ENCODE measurements at regions not wholly inside any gene's neighbourhood (a gene's known extent, or its start where the extent isn't known, plus 50 kb on each side); places are given as distances from the start of the nearest gene placed in this dataset.
A peak's percentile ranks its signal among the peaks of the same experiment; 100 is the strongest.
"Not testable (repeated sequence)": the region's sequence is repeated elsewhere in the genome, so short reads cannot be mapped to it uniquely, and the experiment has no call there.

DNA sequence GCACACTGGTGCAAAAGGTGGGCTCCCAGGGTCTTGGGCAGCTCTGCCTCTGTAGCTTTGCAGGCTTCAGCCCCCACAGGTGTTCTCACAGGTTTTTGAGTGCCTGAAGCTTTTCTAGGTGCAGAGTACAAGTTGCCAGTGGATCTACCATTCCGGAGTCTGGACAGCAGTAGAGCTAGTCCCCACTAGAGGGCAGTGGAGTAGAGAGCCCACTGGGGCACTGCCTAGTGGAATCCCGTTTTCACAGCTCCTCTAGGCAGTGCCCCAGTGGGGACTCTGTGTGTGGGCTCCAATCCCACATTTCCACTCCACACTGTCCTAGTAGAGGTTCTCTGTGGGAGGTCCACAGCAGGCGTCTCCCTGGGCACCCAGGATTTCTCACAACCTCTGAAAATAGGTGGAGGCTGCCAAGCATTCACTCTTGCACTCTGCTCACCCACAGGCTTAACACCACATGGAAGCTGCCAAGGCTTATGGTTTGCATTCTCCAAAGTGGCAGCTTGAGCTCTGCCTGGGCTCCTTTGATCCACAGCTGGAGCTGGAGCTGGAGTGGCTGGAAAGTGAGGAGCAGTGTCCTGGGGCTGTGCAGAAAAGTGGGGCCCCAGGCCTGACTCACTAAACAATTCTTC lies 86.3 kb upstream of the PROKR2 start:
- Mint-ChIP-seq H3K4me1 (ENCODE audit: low read depth) (no peaks in the 10 kb centered on the region), H3K4me3 (no peak overlapping the region), H3K36me3 (no peaks in the 10 kb centered on the region), H3K9me3 (peaks cover 4% of the 10 kb centered on the region), H3K27ac (no peak overlapping the region), H3K27me3 (peaks cover 5% of the 10 kb centered on the region)
- intact Hi-C loops (cut with micrococcal nuclease), result no loop called here
- POLR2A ChIA-PET, result no interaction called here
- peak; percentile 19 for DNase-seq
- CTCF ChIA-PET, result interaction anchor here (1.1 kb wide), 2 partner anchors 29 to 45 kb away, joined by 3 to 6 read pairs; no protein-coding TSS in a partner anchor

DNA sequence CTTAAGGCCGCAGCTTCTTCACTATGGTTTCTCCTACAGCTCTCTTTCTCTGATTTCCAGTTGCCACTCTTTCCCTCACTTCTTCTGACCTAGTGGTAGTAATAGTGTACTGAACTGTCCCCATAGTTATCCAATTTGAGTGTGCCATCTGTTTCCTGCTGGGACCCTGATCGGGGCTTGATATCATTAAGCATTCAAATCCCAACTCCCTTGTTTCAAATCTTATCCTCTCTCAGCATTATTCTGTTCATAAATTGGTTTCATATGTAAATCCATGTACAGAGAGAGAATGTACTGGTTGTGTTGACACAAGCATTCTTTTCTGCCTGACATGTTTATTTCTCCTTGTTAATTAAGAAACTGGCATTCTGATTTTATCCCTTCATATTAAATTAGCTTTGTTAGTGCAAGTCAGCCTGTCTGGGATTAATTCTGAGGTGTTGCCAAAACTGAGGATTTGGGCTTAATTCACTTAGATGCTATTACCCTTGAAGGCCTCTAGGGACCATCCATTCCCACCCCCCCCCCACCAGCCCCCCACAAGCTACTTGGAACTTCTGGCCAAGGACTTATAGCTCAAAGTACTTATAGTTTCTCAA lies 84.6 kb upstream of the PROKR2 start:
- H3K27me3 Mint-ChIP-seq, result no peaks in the 10 kb centered on the region
- H3K9me3 Mint-ChIP-seq, result peaks cover 4% of the 10 kb centered on the region
- ChIA-PET CTCF (interaction anchor here (1.3 to 2.3 kb wide), 2 partner anchors 22 to 47 kb away, joined by 3 to 7 read pairs; no protein-coding TSS in a partner anchor), POLR2A (no interaction called here)
- DNase-seq, result no peak
- H3K36me3 Mint-ChIP-seq, result no peaks in the 10 kb centered on the region
- H3K4me3 Mint-ChIP-seq, result no peak overlapping the region
- no peaks in the 10 kb centered on the region for H3K4me1 Mint-ChIP-seq (ENCODE audit: low read depth)
- intact Hi-C loops (cut with micrococcal nuclease), result no loop called here
- no peak overlapping the region for H3K27ac Mint-ChIP-seq

- POLR2A ChIA-PET, result no interaction called here
- CTCF ChIA-PET, result interaction anchor here (0.8 to 2.3 kb wide), 2 partner anchors 9 to 48 kb away, joined by 3 to 7 read pairs; no protein-coding TSS in a partner anchor
Observed at GRCh38 chr20:5400164-5400762, 83.5 kb upstream of the PROKR2 start.

DNA sequence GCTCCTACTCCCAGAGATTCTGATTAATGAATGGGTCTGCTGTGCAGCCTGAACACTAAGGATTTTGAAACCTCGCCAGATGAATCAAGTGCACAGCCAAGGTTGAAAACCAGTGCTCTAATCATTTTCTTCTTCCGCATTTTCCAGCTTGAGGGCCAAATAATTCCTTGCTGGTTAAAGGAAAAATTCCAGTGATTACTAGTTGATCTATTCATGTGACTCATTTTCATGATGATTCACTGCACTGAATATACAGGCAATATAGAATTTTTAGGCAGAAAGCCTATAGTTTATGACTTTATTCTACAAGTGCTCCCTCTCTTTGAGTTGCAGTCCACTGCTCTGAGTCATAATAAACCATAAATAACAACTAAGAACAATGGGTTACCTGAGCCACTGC lies 80.6 kb upstream of the PROKR2 start:
- DNase-seq, result no peak
- Mint-ChIP-seq H3K9me3 (no peaks in the 10 kb centered on the region), H3K27ac (no peak overlapping the region), H3K36me3 (no peaks in the 10 kb centered on the region), H3K4me3 (no peak overlapping the region), H3K4me1 (ENCODE audit: low read depth) (no peaks in the 10 kb centered on the region), H3K27me3 (peaks cover 4% of the 10 kb centered on the region)
- ChIA-PET CTCF (no interaction called here), POLR2A (no interaction called here)
- intact Hi-C loops (cut with micrococcal nuclease), result no loop called here

More at GRCh38 chr20:5400164-5400762, 83.5 kb upstream of the PROKR2 start:
- DNase-seq, result no peak
- Mint-ChIP-seq H3K4me3 (no peak overlapping the region), H3K36me3 (no peaks in the 10 kb centered on the region), H3K9me3 (peaks cover 4% of the 10 kb centered on the region), H3K27ac (no peak overlapping the region), H3K4me1 (ENCODE audit: low read depth) (no peaks in the 10 kb centered on the region), H3K27me3 (peaks cover 1% of the 10 kb centered on the region)
- intact Hi-C loops (cut with micrococcal nuclease), result no loop called here

DNA sequence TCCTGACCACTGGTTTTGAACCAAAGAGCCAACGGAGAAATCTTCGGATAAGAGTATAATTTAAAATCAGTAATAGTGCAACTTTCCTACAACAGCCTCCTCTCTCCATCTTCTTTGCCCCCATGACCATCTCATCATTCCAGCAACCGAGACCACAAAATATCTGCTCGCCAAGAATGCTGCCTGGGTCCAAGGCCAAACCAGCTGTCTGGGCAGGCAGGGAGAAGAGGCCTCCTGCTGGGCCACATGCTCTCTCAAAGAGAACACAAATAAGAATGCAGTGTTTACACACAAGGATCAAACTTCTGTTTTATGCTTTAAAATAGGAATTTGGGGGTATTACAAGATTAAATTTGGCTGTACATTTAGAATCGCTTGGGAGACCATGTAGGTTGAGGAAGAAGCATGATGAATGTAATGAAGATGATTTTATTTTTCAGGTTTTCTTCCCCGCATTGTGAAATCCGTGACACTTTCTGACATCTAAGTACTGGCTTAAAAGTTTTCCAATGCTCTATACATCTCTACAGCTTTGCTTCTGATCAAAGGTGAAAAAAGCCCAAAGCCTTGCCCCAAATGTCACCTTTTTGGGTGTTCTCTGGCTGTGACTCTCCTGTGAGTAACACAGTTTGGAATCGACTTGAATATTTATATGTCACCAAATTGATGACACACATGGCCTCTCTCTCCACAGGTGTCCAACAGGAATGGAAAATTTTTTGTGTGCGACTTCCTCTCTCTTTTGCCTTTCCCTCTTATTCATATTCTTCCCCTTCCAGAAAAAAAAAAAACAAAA lies 79.4 kb upstream of the PROKR2 start:
- Mint-ChIP-seq H3K4me1 (ENCODE audit: low read depth) (no peaks in the 10 kb centered on the region), H3K27ac (no peak overlapping the region), H3K27me3 (peaks cover 4% of the 10 kb centered on the region), H3K36me3 (no peaks in the 10 kb centered on the region), H3K9me3 (no peaks in the 10 kb centered on the region), H3K4me3 (no peak overlapping the region)
- intact Hi-C loops (cut with micrococcal nuclease), result no loop called here
- POLR2A ChIA-PET, result no interaction called here
- no peak for DNase-seq
- CTCF ChIA-PET, result no interaction called here

GRCh38 chr20:5393218-5393870 lies 76.6 kb upstream of the PROKR2 start:
- CTCF ChIA-PET, result no interaction called here
- no peak for DNase-seq
- H3K27me3 Mint-ChIP-seq, result peaks cover 4% of the 10 kb centered on the region
- no peak overlapping the region for H3K27ac Mint-ChIP-seq
- intact Hi-C loops (cut with micrococcal nuclease), result no loop called here
- H3K4me1 Mint-ChIP-seq (ENCODE audit: low read depth), result no peaks in the 10 kb centered on the region
- H3K4me3 Mint-ChIP-seq, result no peak overlapping the region
- H3K36me3 Mint-ChIP-seq, result no peaks in the 10 kb centered on the region
- no peaks in the 10 kb centered on the region for H3K9me3 Mint-ChIP-seq
- POLR2A ChIA-PET, result no interaction called here

- Mint-ChIP-seq H3K4me1 (ENCODE audit: low read depth) (no peaks in the 10 kb centered on the region), H3K36me3 (no peaks in the 10 kb centered on the region), H3K27ac (no peak overlapping the region), H3K9me3 (no peaks in the 10 kb centered on the region), H3K4me3 (no peak overlapping the region), H3K27me3 (peaks cover 5% of the 10 kb centered on the region)
- CTCF ChIA-PET, result interaction anchor here (1.3 to 1.5 kb wide), 2 partner anchors 58 to 168 kb away, joined by 3 to 4 read pairs; no protein-coding TSS in a partner anchor
- no peak for DNase-seq
- intact Hi-C loops (cut with micrococcal nuclease), result no loop called here
- POLR2A ChIA-PET, result no interaction called here
Observed at GRCh38 chr20:5390720-5391119, 74.0 kb upstream of the PROKR2 start.

GRCh38 chr20:5386846-5387245 lies 70.1 kb upstream of the PROKR2 start:
- H3K27me3 Mint-ChIP-seq; POLR2A ChIA-PET; H3K27ac Mint-ChIP-seq; intact Hi-C loops (cut with micrococcal nuclease); H3K4me3 Mint-ChIP-seq; H3K36me3 Mint-ChIP-seq; DNase-seq; H3K4me1 Mint-ChIP-seq (ENCODE audit: low read depth); CTCF ChIA-PET: not testable (repeated sequence)
- H3K9me3 Mint-ChIP-seq, result peaks cover 14% of the 10 kb centered on the region

DNA sequence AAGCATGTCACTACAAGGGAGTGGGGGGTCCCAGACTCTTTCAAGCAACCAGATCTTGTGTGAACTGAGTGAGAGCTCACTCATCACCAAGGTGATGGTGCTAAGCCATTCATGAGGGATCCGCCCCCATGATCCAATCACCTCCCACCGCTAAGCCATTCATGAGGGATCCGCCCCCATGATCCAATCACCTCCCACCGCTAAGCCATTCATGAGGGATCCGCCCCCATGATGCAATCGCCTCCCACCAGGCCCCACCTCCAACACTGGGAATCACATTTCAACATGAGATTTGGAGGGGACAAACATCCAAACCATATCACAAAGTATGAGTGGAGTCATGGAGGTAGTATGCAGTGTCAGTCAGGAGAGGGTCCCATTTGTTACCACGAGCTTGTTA lies 64.8 kb upstream of the PROKR2 start:
- CTCF ChIA-PET; H3K36me3 Mint-ChIP-seq; H3K27me3 Mint-ChIP-seq; H3K27ac Mint-ChIP-seq; H3K4me1 Mint-ChIP-seq (ENCODE audit: low read depth); DNase-seq; POLR2A ChIA-PET; H3K4me3 Mint-ChIP-seq; intact Hi-C loops (cut with micrococcal nuclease): not testable (repeated sequence)
- peaks cover 14% of the 10 kb centered on the region for H3K9me3 Mint-ChIP-seq

DNA sequence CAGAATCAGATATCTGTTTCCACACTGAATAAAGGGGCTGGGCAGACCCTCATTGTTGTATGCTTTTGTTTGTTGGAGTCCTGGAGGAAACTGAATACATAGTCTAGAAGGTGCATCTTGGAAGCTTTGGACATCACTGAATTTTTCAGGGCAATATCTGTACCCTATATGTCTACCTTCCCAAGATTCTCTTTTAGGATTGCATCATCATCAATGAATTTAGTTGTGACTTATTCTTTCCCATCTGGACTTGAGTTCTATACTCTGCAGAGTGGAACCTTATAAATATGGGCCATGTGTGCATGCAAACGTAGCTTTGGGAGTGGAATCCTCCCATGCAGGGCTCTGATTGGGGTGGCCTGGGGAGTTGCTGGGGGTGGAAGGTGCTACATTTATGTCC lies 60.7 kb upstream of the PROKR2 start:
- peaks cover 7% of the 10 kb centered on the region for H3K27me3 Mint-ChIP-seq
- intact Hi-C loops (cut with micrococcal nuclease), result no loop called here

DNA sequence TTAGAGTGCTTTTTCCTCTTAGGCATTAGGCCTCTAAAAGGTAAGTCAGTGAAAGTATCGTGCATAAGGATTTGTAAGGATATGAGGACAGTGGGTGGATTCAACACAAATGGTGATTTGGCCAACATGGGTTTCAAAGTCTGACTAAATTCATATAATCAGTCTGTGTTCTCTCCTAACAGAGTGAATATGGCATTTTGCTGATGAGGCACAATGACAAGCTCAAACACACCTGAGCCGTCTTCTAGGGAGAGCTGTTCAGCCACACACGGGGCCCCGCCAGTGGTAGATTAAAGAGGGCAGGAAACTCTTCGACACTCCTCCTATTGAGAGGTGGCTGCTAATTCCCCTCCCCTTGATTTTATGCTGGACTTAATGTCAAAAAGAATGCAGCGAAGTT lies 59.5 kb upstream of the PROKR2 start:
- CTCF ChIA-PET, result no interaction called here
- no peaks in the 10 kb centered on the region for H3K4me1 Mint-ChIP-seq (ENCODE audit: low read depth)
- H3K9me3 Mint-ChIP-seq, result no peaks in the 10 kb centered on the region
- peaks cover 4% of the 10 kb centered on the region for H3K27me3 Mint-ChIP-seq
- POLR2A ChIA-PET, result no interaction called here
- H3K27ac Mint-ChIP-seq, result no peak overlapping the region
- no peaks in the 10 kb centered on the region for H3K36me3 Mint-ChIP-seq
- intact Hi-C loops (cut with micrococcal nuclease), result no loop called here
- H3K4me3 Mint-ChIP-seq, result no peak overlapping the region
- DNase-seq, result no peak

More for the DNA sequence above, 60.7 kb upstream of the PROKR2 start:
- DNase-seq, result no peak
- Mint-ChIP-seq H3K36me3 (no peaks in the 10 kb centered on the region), H3K4me1 (ENCODE audit: low read depth) (no peaks in the 10 kb centered on the region), H3K9me3 (no peaks in the 10 kb centered on the region), H3K27ac (no peak overlapping the region), H3K4me3 (no peak overlapping the region)
- POLR2A ChIA-PET, result no interaction called here
- CTCF ChIA-PET, result no interaction called here

DNA sequence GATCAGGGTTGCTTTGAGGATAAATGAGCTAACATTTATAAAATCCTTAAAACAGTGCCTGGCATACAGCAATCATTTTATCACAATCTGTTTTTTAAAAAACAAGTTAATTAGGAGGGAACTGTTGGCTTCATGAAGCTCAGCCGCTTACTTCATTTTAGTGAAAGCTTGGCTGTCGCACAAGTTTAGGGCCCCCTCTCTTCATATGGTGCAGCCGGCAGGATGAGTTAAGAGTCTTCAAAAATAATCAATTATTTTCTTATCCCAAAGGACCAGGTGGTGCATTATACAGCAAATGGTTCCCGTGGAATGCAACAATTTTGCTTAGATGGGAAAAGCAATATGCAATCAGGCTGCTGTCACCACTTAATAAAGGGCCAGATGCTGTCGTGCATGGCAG lies 57.4 kb upstream of the PROKR2 start:
- no peaks in the 10 kb centered on the region for H3K9me3 Mint-ChIP-seq
- ChIA-PET CTCF (interaction anchor here (1.2 kb wide), 1 partner anchor 29 kb away, joined by 3 read pairs; no protein-coding TSS in a partner anchor), POLR2A (no interaction called here)
- no peak overlapping the region for H3K4me3 Mint-ChIP-seq
- intact Hi-C loops (cut with micrococcal nuclease), result no loop called here
- H3K4me1 Mint-ChIP-seq (ENCODE audit: low read depth), result peaks cover 5% of the 10 kb centered on the region
- no peak overlapping the region for H3K27ac Mint-ChIP-seq
- H3K36me3 Mint-ChIP-seq, result no peaks in the 10 kb centered on the region
- H3K27me3 Mint-ChIP-seq, result peaks cover 4% of the 10 kb centered on the region
- no peak for DNase-seq

All from activated CD4-positive, alpha-beta memory T cell treated with anti-CD3 and anti-CD28 coated beads for 36 hours (primary cell).